ENCODE measurements at regions not wholly inside any gene's neighbourhood (a gene's known extent, or its start where the extent isn't known, plus 50 kb on each side); places are given as distances from the start of the nearest gene placed in this dataset.

DNA sequence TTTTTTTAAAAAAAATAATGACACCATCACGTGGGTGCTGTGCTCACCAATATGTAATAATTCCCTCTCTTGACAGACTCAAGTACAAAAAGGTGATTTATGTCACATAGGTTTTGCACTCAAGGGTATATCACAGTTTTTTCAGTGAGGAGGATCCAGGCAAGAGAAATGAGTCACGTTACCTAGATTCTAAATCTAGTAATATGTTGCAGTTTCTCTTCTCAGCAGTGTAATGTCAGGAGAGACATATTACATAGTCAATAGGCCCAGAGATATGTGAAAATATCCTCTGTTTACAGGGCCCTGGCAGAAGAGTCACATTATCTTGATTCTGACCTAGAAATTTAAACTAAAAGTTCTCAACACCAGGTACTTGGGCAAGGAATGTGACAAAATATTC is 1024.1 kb upstream of the AMELY start:
- Histone ChIP-seq H3K9me3 (no peaks in the 10 kb centered on the region), H3K27me3 (no peaks in the 10 kb centered on the region), H3K4me1 (no peaks in the 10 kb centered on the region), H3K27ac (no peak overlapping the region), H3K4me3 (no peak overlapping the region), H3K36me3 (no peaks in the 10 kb centered on the region)
- TF ChIP-seq POLR2AphosphoS5 (IDR thresholded peaks at IDR 0.05) (no peak), POLR2A (IDR thresholded peaks at IDR 0.05) (no peak)
- TF ChIP-seq, protein P1, sequence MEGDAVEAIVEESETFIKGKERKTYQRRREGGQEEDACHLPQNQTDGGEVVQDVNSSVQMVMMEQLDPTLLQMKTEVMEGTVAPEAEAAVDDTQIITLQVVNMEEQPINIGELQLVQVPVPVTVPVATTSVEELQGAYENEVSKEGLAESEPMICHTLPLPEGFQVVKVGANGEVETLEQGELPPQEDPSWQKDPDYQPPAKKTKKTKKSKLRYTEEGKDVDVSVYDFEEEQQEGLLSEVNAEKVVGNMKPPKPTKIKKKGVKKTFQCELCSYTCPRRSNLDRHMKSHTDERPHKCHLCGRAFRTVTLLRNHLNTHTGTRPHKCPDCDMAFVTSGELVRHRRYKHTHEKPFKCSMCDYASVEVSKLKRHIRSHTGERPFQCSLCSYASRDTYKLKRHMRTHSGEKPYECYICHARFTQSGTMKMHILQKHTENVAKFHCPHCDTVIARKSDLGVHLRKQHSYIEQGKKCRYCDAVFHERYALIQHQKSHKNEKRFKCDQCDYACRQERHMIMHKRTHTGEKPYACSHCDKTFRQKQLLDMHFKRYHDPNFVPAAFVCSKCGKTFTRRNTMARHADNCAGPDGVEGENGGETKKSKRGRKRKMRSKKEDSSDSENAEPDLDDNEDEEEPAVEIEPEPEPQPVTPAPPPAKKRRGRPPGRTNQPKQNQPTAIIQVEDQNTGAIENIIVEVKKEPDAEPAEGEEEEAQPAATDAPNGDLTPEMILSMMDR (IDR thresholded peaks at IDR 0.05) = no peak
- no peak for DNase-seq (ENCODE audit: low spot score in 2 of 2)
- intact Hi-C loops (cut with DNase I; ENCODE audit: low total_unique reads) = no loop called here

DNA sequence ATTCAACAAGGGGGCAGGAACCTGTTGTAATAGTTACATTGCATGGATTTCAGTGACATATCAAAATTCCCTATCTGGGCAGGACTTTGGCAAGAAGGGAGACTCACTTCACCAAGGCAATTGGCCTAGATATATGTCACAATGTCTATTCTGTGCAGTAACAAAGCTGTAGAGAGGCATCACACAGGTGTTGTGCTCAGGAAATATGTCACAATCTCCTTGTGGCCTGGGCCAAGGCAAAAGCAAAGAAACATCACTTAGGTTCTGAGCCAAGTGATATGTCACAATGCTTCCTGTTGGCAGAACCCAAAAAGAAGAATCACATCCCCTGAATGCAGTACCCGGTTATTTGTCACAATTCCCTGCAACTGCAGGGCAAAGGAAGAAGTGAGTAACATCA is 1020.9 kb upstream of the AMELY start:
- DNase-seq (ENCODE audit: low spot score in 2 of 2) = no peak
- Histone ChIP-seq H3K4me1 (no peaks in the 10 kb centered on the region), H3K27me3 (no peaks in the 10 kb centered on the region), H3K9me3 (no peaks in the 10 kb centered on the region), H3K4me3 (no peak overlapping the region), H3K36me3 (no peaks in the 10 kb centered on the region), H3K27ac (no peak overlapping the region)
- intact Hi-C loops (cut with DNase I; ENCODE audit: low total_unique reads) = no loop called here
- TF ChIP-seq POLR2A (IDR thresholded peaks at IDR 0.05) (no peak), POLR2AphosphoS5 (IDR thresholded peaks at IDR 0.05) (no peak)
- TF ChIP-seq, protein P1 (IDR thresholded peaks at IDR 0.05) = no peak

DNA sequence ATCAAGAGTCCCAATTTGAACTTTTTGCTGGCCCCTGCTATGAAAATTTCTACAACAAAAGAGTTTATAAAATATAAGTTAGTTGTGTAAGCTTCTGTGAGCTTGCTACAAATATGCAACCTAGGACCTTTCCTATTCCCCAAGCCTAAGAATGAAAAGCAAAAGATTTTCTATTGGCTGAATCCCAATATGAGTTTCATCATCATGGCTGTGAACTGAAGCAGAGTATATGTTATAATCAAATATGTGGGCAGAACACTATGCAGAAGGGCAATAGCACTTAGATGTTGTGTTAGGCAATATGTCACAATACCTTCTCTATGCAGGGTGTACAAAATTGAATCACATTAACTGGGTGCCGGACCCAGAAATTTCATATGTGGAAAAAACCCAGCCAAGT is 1018.3 kb upstream of the AMELY start:
- Histone ChIP-seq H3K36me3 (no peaks in the 10 kb centered on the region), H3K27ac (no peak overlapping the region), H3K27me3 (no peaks in the 10 kb centered on the region), H3K4me3 (no peak overlapping the region), H3K9me3 (no peaks in the 10 kb centered on the region), H3K4me1 (no peaks in the 10 kb centered on the region)
- no peak for DNase-seq (ENCODE audit: low spot score in 2 of 2)
- TF ChIP-seq, protein P1 (IDR thresholded peaks at IDR 0.05) = no peak
- TF ChIP-seq POLR2A (IDR thresholded peaks at IDR 0.05) (no peak), POLR2AphosphoS5 (IDR thresholded peaks at IDR 0.05) (no peak)
- intact Hi-C loops (cut with DNase I; ENCODE audit: low total_unique reads) = no loop called here

DNA sequence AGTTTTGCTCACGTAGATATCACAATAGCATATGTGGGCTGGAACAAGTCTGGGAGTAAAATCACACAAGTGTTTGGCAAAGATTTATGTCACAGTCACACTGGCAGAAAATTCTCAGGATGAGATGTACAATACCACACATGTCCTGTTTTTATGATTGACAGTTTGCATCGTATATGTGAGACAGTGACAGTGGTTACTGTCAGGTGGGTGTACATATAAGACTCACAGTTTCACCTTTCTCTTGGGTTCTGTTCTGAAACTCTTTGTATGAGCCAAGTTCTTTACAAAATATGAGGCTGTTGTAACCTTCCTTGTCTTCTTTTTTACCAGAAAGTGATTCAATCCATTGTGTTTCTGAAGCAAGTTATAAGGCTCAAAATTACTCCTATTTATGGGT is 1012.5 kb upstream of the AMELY start:
- intact Hi-C loops (cut with DNase I; ENCODE audit: low total_unique reads) = no loop called here
- no peak for TF ChIP-seq POLR2AphosphoS5 (IDR thresholded peaks at IDR 0.05)
- TF ChIP-seq, protein P1 (IDR thresholded peaks at IDR 0.05) = no peak
- no peak for TF ChIP-seq POLR2A (IDR thresholded peaks at IDR 0.05)
- no peak for DNase-seq (ENCODE audit: low spot score in 2 of 2)
- Histone ChIP-seq H3K4me1 (no peaks in the 10 kb centered on the region), H3K27me3 (no peaks in the 10 kb centered on the region), H3K9me3 (no peaks in the 10 kb centered on the region), H3K36me3 (no peaks in the 10 kb centered on the region), H3K27ac (no peak overlapping the region), H3K4me3 (no peak overlapping the region)

DNA sequence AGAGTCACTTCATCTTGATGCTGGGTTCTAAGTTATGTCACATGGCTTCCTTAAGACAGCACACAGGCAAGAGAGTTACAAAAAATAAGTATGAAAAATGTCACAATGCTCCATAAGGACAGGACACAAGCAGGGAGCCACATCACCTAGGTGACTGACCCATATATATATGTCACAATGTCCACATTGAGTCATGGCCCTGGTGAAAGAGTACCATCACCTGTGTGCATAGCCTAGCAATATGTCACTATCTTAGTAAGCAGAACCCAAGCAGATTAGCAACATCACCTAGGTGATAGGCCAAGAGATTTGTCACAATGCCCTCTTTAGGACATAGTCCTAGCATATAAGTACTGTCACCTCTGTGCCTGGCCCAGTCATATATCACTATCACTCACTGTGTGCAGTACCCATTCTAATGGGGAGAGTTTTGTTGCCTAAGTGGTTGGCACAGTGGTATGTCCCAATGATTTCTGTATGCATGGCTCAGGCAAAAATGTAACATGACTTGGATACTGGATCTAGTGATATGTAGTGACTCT is 1012.0 kb upstream of the AMELY start:
- no peak overlapping the region for H3K4me3 ChIP-seq
- intact Hi-C loops (cut with DNase I; ENCODE audit: low total_unique reads) = no loop called here
- H3K9me3 ChIP-seq = no peaks in the 10 kb centered on the region
- no peaks in the 10 kb centered on the region for H3K4me1 ChIP-seq
- TF ChIP-seq, protein P1 (IDR thresholded peaks at IDR 0.05) = no peak
- TF ChIP-seq POLR2A (IDR thresholded peaks at IDR 0.05) (no peak), POLR2AphosphoS5 (IDR thresholded peaks at IDR 0.05) (no peak)
- no peak for DNase-seq (ENCODE audit: low spot score in 2 of 2)
- H3K27me3 ChIP-seq = no peaks in the 10 kb centered on the region
- no peaks in the 10 kb centered on the region for H3K36me3 ChIP-seq
- no peak overlapping the region for H3K27ac ChIP-seq

Measured in breast epithelium (tissue), 4 donors.